ENCODE measurements at regions not wholly inside any gene's neighbourhood (a gene's known extent, or its start where the extent isn't known, plus 50 kb on each side); places are given as distances from the start of the nearest gene placed in this dataset.
"Not testable (repeated sequence)": the region's sequence is repeated elsewhere in the genome, so short reads cannot be mapped to it uniquely, and the experiment has no call there.

- DNase-seq: no peak
Observed at GRCh38 chr22:35178446-35178845, 78.8 kb upstream of the HMGXB4 start.

DNA sequence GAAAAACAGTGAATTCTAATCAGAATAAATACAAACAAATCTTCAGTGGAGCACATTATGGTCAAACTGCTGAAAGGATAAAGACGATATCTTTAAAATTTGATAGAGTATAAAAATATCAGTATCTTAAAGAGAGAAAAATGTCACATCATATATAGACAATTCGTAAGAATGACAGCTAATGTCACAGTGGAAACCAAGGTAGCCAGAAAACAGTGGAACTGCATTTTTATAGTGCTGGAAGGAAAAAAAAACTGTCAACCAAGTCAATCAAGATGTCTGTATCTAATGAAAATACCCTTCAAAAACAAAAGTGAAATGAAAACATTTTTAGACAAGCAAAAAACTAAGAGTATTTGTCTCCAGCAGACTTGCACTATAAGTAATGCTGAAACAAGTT is 73.4 kb upstream of the HMGXB4 start:
- DNase-seq: no peak

DNA sequence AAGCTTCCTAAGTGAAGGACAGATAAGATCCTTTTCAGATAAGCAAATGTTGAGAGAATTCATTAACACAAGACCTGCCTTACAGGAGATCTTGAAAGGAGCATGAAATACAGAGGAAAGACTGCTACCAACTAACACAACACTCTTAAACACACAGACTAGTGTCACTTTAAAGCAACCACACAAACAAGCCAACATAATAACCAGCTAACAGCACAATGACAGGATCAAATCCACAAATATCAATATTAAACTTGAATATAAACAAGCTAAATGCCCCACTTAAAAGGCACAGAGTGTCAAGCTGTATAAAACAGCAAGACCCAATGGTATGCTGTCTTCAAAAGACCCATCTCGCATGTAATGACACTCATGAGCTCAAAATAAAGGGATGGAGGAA is 70.8 kb upstream of the HMGXB4 start:
- DNase-seq: no peak

DNA sequence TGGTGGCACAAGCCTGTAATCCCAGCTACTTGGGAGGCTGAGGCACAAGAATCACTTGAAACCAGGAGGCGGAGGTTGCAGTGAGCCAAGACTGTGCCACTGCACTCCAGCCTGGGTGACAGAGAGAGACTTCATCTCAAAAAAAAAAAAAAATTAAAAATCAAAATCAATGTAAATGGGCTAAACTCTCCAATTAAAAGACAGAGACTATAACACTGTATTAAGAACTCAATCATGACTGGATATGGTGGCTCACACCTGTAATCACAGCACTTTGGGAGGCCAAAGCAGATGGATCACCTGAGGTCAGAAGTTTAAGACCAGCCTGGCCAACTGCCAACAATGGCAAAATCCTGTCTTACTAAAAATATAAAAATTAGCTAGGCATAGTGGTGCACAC is 68.4 kb upstream of the HMGXB4 start:
- not testable (repeated sequence) for DNase-seq

GRCh38 chr22:35189559-35189958 is 67.7 kb upstream of the HMGXB4 start:
- no peak for DNase-seq

DNA sequence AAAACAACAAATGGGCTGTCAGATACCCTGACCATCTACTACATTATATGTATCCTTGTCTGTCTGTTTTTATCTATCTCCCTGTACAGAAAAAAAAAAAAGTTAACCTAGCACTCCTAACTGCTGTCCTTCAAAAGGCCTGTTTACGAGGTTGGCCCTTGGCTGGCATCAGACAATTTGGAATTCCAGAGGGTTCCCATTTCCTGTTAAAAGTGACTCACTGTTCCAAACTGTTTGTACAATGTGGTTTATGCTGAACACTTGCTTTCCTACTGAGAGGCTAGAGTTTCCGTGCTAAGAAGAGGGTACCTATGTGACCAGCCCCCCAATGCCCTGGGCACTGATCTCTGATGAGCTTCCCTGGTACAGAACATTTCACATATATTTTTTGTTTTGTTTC is 65.9 kb upstream of the HMGXB4 start:
- DNase-seq: no peak

- no peak for DNase-seq
Observed at GRCh38 chr22:35192129-35192918, 65.0 kb upstream of the HMGXB4 start.

- DNase-seq: no peak
Observed at GRCh38 chr22:35195226-35195625, 62.1 kb upstream of the HMGXB4 start.

DNA sequence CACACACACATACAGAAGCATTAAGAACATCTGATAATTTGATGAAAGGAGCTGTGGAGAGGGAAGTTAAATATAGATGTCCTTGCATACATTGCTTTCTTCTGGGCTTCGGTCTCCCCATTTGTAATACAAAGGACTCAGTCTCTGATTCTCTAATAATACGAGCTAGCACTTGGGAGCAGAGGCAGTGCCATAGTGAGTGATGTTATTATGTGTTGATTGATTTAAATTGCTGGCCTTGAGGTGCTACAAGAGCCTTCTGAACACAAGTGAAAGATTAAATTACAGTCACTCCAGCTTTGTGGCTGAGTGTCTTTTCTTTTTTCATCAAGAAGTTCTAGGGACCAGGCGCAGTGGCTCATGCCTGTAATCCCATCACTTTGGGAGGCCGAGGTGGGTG is 61.5 kb upstream of the HMGXB4 start:
- DNase-seq: no peak

DNA sequence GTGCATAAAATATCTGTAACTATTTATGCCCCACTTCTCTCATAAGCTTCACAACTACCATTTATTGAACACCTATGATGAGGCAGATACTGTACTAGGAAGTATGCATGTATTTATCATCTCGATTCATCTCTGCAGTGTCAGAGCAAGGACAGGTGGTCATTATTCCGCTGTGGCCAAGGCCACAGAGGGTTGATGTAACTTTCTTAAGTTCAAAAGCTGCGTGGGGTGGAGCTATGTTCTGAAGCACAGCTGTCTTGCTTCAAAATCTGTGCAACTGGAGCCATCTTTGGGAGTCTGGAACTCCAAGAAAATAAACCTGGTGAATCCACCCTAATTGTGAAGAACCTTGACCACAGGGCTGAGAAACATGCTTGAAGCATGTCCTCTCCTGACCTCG is 60.2 kb upstream of the HMGXB4 start:
- no peak for DNase-seq

GRCh38 chr22:35197886-35198285 is 59.4 kb upstream of the HMGXB4 start:
- DNase-seq: no peak

DNA sequence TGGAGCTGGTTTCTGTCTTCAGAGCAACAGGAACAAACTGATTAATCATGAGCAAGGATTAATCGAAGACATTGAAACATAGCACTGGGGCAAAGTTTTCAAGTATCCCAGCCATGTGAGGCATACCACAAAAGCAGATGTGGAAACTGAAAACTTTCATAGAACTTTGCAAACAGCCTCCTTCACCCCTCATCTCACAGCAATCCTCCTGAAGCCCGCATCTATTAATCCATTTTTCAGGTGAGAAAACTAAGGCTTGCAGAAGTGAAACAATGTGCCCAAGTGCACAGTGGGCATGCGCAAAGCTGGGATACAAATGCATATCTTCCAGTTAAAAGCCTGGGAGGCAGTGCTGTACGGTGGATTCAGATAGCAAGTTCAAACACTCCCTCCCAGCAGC is 58.6 kb upstream of the HMGXB4 start:
- no peak for DNase-seq

- no peak for DNase-seq
Observed at GRCh38 chr22:35202376-35202775, 54.9 kb upstream of the HMGXB4 start.

- DNase-seq: no peak
Observed at GRCh38 chr22:35203583-35203982, 53.7 kb upstream of the HMGXB4 start.

- no peak for DNase-seq
Observed at GRCh38 chr22:35204807-35205775, 52.2 kb upstream of the HMGXB4 start.

DNA sequence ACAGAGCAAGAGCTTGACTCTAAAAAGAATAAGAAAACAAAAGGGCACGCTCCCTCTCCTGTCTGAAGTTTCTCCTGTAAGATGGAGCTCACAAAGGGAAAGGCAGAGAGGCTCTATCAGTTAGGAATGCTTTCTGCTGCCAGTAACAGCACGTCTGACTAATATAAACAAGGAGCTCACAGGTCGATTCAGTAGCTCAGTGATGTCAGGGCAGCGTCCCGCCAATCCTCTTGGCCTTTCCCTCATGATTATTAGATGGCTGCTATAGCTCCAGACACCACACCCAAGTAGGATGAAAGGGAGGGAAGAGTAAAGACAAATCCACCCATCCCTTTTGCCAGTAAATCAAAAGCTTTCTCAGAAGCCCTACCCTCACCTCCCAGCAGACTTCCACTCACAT is 51.3 kb upstream of the HMGXB4 start:
- DNase-seq: no peak

DNA sequence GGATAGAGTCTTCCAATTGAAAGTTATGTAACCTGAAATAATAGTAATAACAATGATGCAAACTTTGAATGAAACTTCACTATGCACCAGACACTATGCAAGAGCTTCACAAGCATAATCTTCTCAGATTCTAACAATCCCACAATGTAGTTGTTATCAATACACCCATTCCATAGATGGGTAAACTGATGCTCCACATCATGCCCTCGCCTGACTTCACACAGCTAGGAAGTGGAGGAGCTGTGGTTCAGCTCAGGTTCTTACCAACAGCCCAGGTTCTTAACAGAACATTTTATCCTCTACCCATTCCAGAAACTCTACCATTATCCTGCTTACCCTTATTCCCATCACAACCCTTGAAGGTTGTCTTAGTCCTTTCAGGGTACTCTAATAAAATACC is 50.4 kb upstream of the HMGXB4 start:
- no peak for DNase-seq
